Heart left ventricle (tissue), 13 donors: ENCODE measurements at regions not wholly inside any gene's neighbourhood (a gene's known extent, or its start where the extent isn't known, plus 50 kb on each side); places are given as distances from the start of the nearest gene placed in this dataset.
"Not testable (repeated sequence)": the region's sequence is repeated elsewhere in the genome, so short reads cannot be mapped to it uniquely, and the experiment has no call there.

ENCODE experiments used
- POLR2A ChIP-seq, 2 donors: fragments of 450-650 bp; IDR thresholded peaks; one replicate each; pipeline ENCODE4 v1.6.1; 2017; ENCODE audit warnings: antibody characterized with exemption in 2 of 2, mild to moderate bottlenecking in 2 of 2, moderate library complexity in 2 of 2
- TF ChIP-seq, protein P1 (sequence below), 12 donors: fragments of 200-600 bp; sonication (generic) in 4 of 12; IDR thresholded peaks; one replicate each; pipeline versions ENCODE4 v1.5.0 to v1.8.0; 2018 to 2022; ENCODE audit warnings: antibody characterized with exemption in 12 of 12, mild to moderate bottlenecking in 5 of 12
- donor health status: ischemic (EF 13 %, LVEDD 7.1; RV severe dilation, severe dysfunction).
- donor health status: DM: no; HTN: yes; CAD: no.
- donor health status: DM: no; HTN: no; CAD: no.
- donor health status: ischemic (EF 25% LVEDD 6.9; RV normal size, moderate dysfunction).
- donor health status: ischemic (EF 25% LVEDD 5.7; RV mildly dilated, moderate dysfunction).
- donor health status: ischemic (EF 35%, LVEDD 5.7; RV mildly dilated, moderate dysfunction).
- donor health status: nonischemic (EF 11% LVEDD 7.7; RV severe dilation, severe dysfunction).
- donor health status: DM: yes; HTN: yes; CAD: no.
- donor health status: PGD.
- donor health status: ischemic (EF 29% LVEDD 5.4; RV normal size, mild dysfunction).
- donor health status: nonischemic (EF 23%, LVEDD 6.1; RV moderate dilation, normal function).

DNA sequence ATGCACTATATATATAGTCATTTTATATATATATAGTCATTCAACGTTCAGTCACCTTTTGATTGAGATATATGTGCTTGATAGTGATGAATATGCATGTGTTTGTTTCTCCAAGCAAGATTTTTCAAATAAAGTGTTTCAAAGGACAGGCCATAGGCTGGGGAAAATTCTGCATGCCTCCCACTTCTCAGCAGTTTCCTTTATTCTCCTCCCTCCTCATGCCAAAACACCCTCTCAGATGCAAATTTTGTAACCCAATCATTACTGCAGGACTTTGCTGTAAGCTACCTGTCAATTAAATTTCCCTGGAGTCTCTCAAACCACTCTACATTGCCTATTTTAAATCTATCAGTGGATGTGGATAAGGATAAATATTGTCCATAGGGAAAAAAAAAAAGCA is 65.6 kb upstream of the SLC39A8 start:
- TF ChIP-seq POLR2A (IDR thresholded peaks at IDR 0.05) = not testable (repeated sequence)
- TF ChIP-seq, protein P1, sequence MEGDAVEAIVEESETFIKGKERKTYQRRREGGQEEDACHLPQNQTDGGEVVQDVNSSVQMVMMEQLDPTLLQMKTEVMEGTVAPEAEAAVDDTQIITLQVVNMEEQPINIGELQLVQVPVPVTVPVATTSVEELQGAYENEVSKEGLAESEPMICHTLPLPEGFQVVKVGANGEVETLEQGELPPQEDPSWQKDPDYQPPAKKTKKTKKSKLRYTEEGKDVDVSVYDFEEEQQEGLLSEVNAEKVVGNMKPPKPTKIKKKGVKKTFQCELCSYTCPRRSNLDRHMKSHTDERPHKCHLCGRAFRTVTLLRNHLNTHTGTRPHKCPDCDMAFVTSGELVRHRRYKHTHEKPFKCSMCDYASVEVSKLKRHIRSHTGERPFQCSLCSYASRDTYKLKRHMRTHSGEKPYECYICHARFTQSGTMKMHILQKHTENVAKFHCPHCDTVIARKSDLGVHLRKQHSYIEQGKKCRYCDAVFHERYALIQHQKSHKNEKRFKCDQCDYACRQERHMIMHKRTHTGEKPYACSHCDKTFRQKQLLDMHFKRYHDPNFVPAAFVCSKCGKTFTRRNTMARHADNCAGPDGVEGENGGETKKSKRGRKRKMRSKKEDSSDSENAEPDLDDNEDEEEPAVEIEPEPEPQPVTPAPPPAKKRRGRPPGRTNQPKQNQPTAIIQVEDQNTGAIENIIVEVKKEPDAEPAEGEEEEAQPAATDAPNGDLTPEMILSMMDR (IDR thresholded peaks at IDR 0.05) = not testable (repeated sequence)
